ENCODE measurements at regions not wholly inside any gene's neighbourhood (a gene's known extent, or its start where the extent isn't known, plus 50 kb on each side); places are given as distances from the start of the nearest gene placed in this dataset.

DNA sequence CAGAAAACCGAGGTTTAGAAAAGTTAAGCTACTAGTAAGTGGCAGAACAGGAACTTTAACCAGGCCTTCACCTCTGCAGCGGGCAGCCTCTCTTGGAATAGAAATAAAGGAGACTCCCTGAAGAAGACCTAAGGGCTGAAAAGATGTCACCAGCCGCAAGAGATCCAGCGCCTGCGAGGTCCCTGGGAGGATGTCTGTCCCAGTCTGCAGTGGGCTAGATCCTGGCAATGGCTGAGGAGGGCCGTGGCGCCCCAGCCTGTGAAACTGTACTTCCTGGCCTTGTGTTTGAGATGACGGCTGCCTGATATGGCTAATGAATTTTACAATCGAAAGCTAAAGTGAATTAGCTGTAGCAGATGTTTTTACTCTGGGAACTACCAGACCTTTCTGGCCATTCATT, 300.6 kb upstream of the SALL3 start:
- TF ChIP-seq ZNF282 (IDR thresholded peaks at IDR 0.05; ENCODE audit: partially characterized antibody) (no peak), TARDBP (CRISPR knock-in tag; IDR thresholded peaks at IDR 0.05) (no peak), STAT5B (CRISPR knock-in tag; IDR thresholded peaks at IDR 0.05) (no peak), ELK4 (CRISPR knock-in tag; IDR thresholded peaks at IDR 0.05; ENCODE audit: borderline replicate concordance) (no peak)

Data from HepG2 (cell line).